Tongue (tissue), 1 donor: ENCODE measurements at regions not wholly inside any gene's neighbourhood (a gene's known extent, or its start where the extent isn't known, plus 50 kb on each side); places are given as distances from the start of the nearest gene placed in this dataset.
"Not testable (repeated sequence)": the region's sequence is repeated elsewhere in the genome, so short reads cannot be mapped to it uniquely, and the experiment has no call there.

Source experiments
- DNase-seq: peaks from one replicate; pipeline ENCODE4 v3.0.0-alpha.2; 2015

- DNase-seq, result no peak
Measured at GRCh38 chr3:43236008-43236407, 50.3 kb upstream of the SNRK start.

DNA sequence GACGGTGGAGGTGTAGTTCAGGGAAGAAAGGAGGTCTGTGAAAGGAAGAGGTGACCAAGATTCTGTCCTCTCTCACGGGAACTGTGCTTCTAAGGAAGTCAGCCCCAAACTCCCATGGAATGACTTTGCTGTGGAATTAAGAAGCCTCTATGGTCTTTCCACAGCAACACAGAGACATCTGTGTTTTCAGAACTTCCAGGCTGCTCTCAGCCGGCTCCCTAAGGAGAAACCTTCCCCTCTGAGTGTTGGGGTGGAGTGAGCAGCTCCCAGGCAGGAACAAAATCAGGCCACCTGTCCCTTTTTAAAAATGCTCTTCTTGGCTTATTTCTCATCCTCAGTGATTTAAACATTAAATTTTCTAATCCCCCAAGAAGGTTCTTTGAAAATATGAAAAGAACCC lies 53.3 kb upstream of the SNRK start:
- DNase-seq, result no peak

- no peak for DNase-seq
Measured at GRCh38 chr3:43231276-43232000, 54.9 kb upstream of the SNRK start.

GRCh38 chr3:43229865-43230264 lies 56.5 kb upstream of the SNRK start:
- not testable (repeated sequence) for DNase-seq

- not testable (repeated sequence) for DNase-seq
Measured at GRCh38 chr3:43227685-43228084, 58.7 kb upstream of the SNRK start.

GRCh38 chr3:43224405-43225073 lies 61.8 kb upstream of the SNRK start:
- DNase-seq, result no peak

DNA sequence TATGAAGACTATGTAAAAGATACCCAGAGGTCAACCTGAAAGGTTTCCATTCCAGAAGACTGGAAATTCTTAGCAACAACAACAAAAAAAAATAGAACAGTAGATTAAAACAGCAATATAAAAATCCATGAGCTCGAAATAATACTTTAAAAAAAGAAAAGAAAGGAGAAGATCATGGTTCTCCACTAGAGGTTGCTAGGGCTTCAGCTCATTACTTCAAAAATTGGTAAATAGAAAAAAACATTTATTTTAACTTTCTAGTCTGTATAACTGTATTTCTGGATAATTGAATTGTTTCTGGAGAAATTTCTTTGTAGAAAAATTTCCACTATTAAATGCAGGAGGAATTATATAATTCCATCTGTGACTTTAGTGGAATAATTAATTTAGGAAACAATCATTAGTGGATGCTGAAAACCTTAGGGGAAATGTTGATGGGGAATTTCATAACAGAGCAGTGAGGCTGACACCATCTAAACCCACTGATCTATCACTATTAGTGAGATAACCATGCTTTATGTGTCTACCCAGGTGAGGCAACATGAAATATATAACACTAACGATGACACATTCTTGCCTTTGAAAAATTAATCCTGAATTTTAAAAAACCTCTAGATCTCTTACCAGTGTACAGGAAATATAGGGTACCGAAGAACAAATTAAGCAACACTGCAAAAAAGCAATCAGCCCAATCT lies 62.5 kb upstream of the SNRK start:
- no peak for DNase-seq

DNA sequence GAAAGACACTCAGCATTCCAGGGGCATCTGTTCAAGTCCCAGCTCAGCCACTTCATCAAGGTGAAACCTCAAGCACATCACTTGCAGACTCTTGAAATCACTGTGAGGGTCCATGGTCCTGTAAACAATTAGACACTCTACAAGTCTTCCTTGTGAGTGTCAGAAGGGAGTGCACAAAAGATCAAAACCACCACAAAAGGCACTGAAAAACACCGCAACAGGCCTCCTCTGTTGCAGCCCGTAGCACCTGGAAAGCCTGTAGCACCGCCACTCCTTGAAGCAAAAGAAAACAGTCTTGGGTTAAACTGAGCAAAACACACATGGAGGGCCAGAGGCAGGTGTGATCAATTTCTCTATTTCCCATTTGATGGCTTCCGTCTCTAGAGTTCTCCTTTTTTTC lies 63.8 kb upstream of the SNRK start:
- no peak for DNase-seq

- peak; percentile 15 for DNase-seq
Measured at GRCh38 chr3:43221076-43221475, 65.3 kb upstream of the SNRK start.

- no peak for DNase-seq
Measured at GRCh38 chr3:43219616-43220015, 66.7 kb upstream of the SNRK start.

GRCh38 chr3:43218921-43219320 lies 67.4 kb upstream of the SNRK start:
- DNase-seq, result no peak

DNA sequence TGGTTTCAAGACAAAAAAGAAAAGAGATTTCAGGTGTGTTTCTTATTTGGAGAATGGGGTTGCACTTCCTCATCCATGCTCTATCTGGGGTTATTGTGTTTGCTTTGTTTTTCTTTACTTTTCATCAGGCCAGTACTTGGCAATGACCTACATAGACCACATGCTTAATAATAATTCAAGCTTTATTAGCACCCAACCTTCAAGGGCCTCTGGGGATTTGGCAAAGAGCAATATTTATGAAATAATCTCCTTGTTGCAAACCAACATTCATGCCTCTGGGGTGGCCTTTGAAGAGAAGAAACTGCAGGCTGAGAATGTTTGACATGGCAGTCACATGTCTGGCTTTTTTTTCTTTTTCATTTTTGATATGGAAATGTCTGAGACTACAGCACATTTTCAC lies 68.2 kb upstream of the SNRK start:
- no peak for DNase-seq

DNA sequence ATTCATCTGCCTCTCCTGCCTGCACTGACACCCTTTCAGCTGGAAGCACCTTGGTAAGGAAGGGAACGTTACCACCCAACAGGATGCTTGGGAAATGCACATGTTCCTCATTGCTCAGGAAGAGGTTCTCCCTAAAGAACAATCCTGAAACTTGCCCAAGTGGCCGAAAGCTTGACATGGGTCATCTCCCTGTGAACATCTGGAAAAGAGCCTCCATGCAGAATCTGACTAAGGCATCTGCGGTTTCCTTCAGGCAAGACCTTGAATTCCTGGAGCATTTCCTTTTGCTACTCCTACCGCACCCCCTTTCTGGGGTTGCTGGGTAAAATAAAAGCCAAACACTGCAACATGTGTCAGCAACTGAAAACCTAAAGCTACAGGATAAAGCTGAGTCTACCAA lies 68.7 kb upstream of the SNRK start:
- no peak for DNase-seq

- DNase-seq, result no peak
Measured at GRCh38 chr3:43217206-43217605, 69.1 kb upstream of the SNRK start.

DNA sequence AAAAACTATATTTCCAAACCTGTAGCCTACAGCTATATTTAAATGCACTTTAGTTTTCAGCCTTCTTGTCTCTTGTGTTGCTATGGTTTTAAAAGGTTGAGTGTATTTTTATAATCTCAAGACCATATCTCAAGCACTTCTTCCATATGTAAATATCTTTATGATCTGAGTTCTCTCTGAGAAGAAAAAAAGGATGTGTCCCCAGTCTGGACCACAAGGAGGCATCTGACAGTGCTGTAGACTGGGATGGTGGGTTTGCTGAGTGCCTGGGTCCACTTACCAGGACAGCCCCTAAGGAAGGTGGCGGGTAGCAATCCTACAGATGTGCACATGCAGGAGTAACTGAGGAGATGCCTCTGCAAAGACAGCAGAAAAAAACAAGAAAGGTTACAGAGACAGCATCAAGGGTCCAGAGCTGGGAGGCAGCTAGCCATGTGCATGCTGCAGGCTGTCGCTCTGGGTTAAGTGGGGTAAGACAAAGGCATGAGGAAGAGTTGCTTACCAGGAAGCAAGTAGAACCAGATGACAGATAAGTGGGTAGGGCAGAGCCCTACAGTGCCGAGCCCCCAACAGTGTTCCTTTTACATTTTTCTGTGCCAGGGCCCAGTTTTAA lies 70.6 kb upstream of the SNRK start:
- no peak for DNase-seq

GRCh38 chr3:43215138-43215537 lies 71.2 kb upstream of the SNRK start:
- no peak for DNase-seq

GRCh38 chr3:43214616-43215015 lies 71.7 kb upstream of the SNRK start:
- DNase-seq, result no peak

GRCh38 chr3:43213631-43214030 lies 72.7 kb upstream of the SNRK start:
- no peak for DNase-seq

DNA sequence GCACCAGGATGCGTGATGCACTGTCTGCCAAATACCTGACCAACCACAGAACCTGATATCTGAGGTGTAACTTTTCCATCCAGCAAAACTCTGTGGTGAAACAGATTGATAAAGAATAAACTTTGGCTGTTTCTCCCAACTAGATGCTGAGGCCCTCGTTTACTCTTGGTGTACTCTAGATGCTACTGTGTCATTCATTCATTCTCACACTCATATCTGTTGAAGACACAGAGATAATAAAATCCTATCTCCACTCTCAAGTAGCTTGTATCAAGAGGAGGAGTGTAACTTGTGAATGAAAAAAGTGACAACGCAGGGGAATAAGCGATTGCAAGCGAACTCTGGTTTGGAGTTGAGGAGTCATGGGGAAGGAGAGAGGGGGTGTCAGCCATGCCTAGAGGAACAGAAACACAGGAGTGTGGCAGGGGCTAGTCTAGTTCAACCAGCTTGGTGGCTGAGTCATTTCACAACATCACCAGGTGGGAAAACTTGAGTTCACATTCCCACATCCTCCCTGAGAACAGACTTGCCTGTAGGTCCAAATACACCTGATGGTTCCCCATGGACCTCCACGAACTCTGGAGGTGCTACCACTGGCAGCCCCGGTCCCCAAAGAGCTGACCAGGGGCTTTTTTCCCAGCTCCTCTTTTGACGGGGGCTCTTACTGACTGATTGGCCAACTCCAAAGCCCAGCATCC lies 73.3 kb upstream of the SNRK start:
- no peak for DNase-seq

DNA sequence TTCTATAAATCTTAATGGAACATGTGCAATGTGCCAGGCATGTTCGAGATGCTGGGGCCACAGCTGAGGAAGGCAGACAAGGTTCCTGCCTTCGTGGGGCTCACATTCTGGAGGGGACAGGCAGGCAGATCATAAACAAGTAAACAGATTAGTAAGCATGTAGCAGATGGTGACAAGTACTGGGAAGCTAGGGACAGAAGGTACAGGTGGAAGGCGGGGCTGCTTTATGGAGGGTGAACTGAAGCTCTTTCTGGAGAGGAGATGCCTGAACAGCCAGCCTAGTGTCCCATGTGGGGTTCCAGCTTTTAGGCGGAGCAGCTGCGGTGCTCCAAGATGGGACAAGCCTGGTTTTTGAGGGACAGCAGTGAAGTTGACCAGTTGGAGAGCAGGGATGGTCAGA lies 74.7 kb upstream of the SNRK start:
- no peak for DNase-seq

DNA sequence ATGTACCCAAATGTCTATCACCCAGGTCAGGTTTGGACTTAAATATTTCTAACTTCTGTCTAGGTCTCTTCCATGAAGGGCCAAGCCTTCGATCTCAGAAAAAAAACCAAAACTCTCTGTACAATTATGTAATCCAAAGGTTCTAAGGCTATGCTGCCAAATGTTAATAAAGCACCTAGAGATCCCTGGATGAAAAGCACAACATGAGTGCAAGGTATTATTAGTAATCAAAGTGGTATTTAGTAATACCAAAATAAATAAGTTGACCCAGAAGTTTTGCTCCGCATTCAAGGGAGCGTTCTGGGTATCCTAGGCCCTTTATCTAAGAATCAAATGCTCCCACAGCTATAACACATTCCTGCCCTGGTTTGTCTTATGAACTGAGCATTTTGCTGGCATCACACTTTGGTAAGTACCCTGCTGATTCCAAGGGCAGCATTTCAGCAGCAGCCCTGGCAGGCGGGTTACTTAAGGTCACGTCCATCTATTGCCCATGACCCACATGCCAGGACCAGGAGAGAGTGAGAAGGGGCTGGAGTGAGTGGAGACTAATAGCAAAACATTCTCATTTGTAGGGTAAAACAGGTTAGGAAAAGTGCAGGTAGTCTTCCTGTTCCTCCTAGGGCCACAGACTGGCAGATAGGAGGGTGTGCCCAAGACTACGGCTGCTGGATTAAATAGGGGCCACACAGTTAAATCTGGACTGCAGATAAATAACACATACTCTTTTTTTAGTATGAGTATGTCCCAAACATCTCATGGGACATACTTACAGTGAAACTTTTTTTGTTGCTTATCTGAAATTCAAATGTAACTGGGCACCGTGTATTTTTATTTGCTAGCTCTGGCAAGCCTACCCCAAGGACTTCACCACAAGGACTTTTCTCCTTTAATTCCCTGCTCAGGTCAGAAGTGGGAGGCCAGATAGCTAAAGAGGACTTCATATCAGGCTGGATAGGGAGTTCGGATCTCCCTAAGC lies 76.0 kb upstream of the SNRK start:
- no peak for DNase-seq
